Progenitor cell of endocrine pancreas (in vitro differentiated cells): ENCODE measurements at regions not wholly inside any gene's neighbourhood (a gene's known extent, or its start where the extent isn't known, plus 50 kb on each side); places are given as distances from the start of the nearest gene placed in this dataset.
"Not testable (repeated sequence)": the region's sequence is repeated elsewhere in the genome, so short reads cannot be mapped to it uniquely, and the experiment has no call there.

Experiments
- DNase-seq: peaks from one replicate; pipeline ENCODE4 v3.0.0; 2021; ENCODE audit warnings: low spot score; ENCODE audit not compliant: unreplicated experiment
- H3K27ac Mint-ChIP-seq: 2 replicates; pipeline ENCODE4 v1.8.0; 2021; ENCODE audit warnings: mild to moderate bottlenecking, moderate library complexity, mixed read lengths
- H3K27me3 Mint-ChIP-seq: 2 replicates; pipeline ENCODE4 v1.8.0; 2021; ENCODE audit warnings: mixed read lengths
- H3K36me3 Mint-ChIP-seq: 2 replicates; pipeline ENCODE4 v1.8.0; 2022; ENCODE audit warnings: mixed read lengths; ENCODE audit not compliant: insufficient read depth
- H3K4me1 Mint-ChIP-seq: 2 replicates; pipeline ENCODE4 v1.8.0; 2021; ENCODE audit warnings: low read depth, mixed read lengths
- H3K4me3 Mint-ChIP-seq: 2 replicates; pipeline ENCODE4 v1.8.0; 2021; ENCODE audit warnings: low read depth, mild to moderate bottlenecking, moderate library complexity, mixed read lengths
- H3K9me3 Mint-ChIP-seq: 2 replicates; pipeline ENCODE4 v1.8.0; 2021; ENCODE audit warnings: low read depth, mixed read lengths
- CTCF ChIP-seq: fragments of 200-600 bp; sonication (generic); IDR thresholded peaks from one replicate; pipeline ENCODE4 v1.5.0; 2021; ENCODE audit warnings: antibody characterized with exemption, mild to moderate bottlenecking; ENCODE audit not compliant: unreplicated experiment

- not testable (repeated sequence) for H3K9me3 Mint-ChIP-seq, H3K27ac Mint-ChIP-seq, H3K4me1 Mint-ChIP-seq, DNase-seq, H3K4me3 Mint-ChIP-seq, H3K27me3 Mint-ChIP-seq, H3K36me3 Mint-ChIP-seq
These were observed 308.8 kb upstream of the PLGLB1 start for GRCh38 chr2:87330486-87330885.

DNA sequence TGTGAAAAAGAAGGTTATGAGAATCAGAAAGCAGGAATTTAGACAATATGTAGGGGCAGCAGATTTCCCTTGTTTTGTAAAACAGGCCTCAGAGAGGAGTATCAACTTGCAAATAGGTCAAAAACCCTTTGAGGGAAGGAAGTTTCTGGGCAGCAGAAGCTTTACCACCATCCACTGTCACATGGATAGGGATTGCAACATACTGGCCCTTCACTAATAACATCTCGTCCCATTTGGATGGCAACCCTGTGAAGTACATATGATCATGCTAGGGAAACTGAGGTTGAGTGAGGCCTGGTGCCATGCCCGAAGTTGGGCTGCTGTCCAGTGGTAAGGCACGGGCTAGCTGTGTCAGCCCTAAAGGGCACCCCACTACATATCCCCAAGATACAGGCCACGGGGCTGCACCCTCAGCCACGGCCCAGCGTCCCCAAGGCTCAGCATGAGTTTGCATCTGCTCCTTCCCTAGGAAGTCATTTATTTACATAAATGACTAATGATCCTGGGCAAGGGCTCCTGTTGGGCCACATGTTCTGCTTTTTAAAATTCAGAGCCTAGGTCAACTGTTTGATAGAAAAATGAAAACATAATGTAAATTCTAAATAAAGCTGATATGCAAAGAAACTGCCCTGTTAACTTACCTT, 310.4 kb upstream of the PLGLB1 start:
- not testable (repeated sequence) for H3K4me3 Mint-ChIP-seq, H3K27me3 Mint-ChIP-seq, H3K27ac Mint-ChIP-seq, DNase-seq, H3K4me1 Mint-ChIP-seq, H3K36me3 Mint-ChIP-seq, H3K9me3 Mint-ChIP-seq

DNA sequence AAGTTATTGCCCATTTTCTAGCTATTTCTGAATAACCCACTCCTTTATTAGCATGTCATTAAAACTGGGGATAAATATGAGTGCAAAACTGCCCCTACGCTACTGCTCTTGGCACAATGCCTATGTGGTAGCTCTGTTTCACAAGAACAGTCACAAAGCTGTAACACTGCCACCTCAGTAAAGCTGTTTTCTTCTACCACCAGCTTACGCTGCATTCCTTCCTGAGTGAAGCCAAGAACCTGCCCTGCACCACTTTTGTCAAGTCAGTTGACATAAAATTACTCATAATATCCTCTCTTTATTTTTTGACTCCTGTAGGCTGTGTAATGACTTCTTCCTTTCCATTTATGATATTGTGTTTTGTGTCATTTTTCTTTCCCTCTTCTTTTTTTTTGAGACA, 313.2 kb upstream of the PLGLB1 start:
- DNase-seq, H3K9me3 Mint-ChIP-seq, H3K4me3 Mint-ChIP-seq, H3K27ac Mint-ChIP-seq, H3K4me1 Mint-ChIP-seq, H3K27me3 Mint-ChIP-seq, H3K36me3 Mint-ChIP-seq: not testable (repeated sequence)

GRCh38 chr2:87338998-87339397, 317.4 kb upstream of the PLGLB1 start:
- H3K4me1 Mint-ChIP-seq, H3K27ac Mint-ChIP-seq, H3K27me3 Mint-ChIP-seq, H3K4me3 Mint-ChIP-seq, H3K36me3 Mint-ChIP-seq, DNase-seq, H3K9me3 Mint-ChIP-seq: not testable (repeated sequence)

DNA sequence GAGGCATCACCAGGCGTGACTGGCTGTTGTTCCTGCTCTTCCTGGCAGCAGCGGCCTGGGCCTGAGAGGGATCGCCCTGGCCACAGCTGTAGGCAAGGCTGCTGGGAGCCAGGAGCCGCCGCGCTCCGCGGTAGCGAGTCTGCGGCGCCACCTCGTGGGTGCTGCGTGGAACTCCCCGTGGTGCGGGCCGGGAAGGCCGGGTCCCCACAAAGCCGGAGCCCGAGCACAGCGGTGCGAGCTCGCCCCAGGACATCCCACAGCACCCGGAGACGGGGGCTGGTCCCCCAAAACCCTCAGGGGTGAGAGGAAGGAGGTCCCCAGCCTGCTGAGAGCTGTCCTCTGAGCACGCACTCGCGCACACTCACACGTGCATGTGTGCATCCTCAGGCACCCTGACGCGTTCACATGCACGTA, 320.0 kb upstream of the PLGLB1 start:
- DNase-seq = peak; percentile 66
- not testable (repeated sequence) for H3K9me3 Mint-ChIP-seq, H3K27me3 Mint-ChIP-seq

GRCh38 chr2:87342175-87342574, 320.5 kb upstream of the PLGLB1 start:
- not testable (repeated sequence) for H3K27me3 Mint-ChIP-seq, H3K36me3 Mint-ChIP-seq, H3K4me1 Mint-ChIP-seq, H3K27ac Mint-ChIP-seq, H3K4me3 Mint-ChIP-seq, H3K9me3 Mint-ChIP-seq, DNase-seq

More for the DNA sequence above, 320.0 kb upstream of the PLGLB1 start:
- TF ChIP-seq CTCF = peak; percentile 73
- H3K4me3 Mint-ChIP-seq, H3K27ac Mint-ChIP-seq, H3K4me1 Mint-ChIP-seq, H3K36me3 Mint-ChIP-seq: not testable (repeated sequence)

DNA sequence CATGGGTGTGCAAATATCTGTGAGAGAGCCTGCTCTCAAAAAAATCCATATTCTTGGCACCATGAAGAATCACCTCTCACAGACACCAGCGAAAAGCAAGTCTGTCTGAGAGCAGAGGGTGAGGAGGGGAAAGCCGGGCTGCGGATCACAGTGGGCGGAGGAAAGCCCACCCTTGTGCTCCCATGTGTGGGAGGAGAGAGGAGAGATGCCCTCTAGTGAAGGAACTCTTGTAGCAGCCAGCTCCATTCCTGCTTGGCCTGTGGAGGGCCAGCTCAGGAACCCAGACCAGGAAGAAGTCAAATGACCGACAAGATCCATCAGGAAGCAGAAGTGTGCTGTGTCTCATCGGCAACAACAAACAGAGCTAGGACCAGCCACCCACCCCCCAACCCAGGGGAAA, 321.7 kb upstream of the PLGLB1 start:
- H3K36me3 Mint-ChIP-seq, H3K27me3 Mint-ChIP-seq, H3K4me1 Mint-ChIP-seq, H3K27ac Mint-ChIP-seq, DNase-seq, H3K4me3 Mint-ChIP-seq, H3K9me3 Mint-ChIP-seq: not testable (repeated sequence)

DNA sequence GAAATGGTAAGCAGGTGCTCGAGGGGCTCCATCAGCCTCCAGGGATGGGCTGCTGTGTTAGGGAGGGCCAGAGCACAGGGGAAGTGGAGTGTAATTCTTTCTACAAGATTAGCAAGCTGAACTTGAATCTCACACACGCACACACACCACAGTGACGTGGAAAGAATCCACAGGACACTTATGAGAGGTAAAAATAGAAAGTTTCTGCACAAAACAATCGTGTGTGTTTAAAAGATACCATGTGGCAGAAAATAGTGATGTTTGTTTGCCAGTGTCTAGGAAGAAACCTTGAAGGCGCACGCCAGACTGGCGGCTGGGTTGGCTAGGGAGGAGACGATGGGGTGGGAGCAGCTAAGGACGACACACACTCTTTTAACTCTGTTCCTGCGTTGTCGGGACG, 323.6 kb upstream of the PLGLB1 start:
- not testable (repeated sequence) for H3K4me3 Mint-ChIP-seq, H3K4me1 Mint-ChIP-seq, DNase-seq, H3K27me3 Mint-ChIP-seq, H3K36me3 Mint-ChIP-seq, H3K27ac Mint-ChIP-seq, H3K9me3 Mint-ChIP-seq

- H3K4me3 Mint-ChIP-seq = peak overlapping the region; percentile 76
- not testable (repeated sequence) for H3K27ac Mint-ChIP-seq, DNase-seq, H3K27me3 Mint-ChIP-seq, H3K9me3 Mint-ChIP-seq, H3K36me3 Mint-ChIP-seq, H3K4me1 Mint-ChIP-seq
These were observed 326.9 kb upstream of the PLGLB1 start for GRCh38 chr2:87348556-87348955.

GRCh38 chr2:87349006-87349405, 327.4 kb upstream of the PLGLB1 start:
- not testable (repeated sequence) for H3K27ac Mint-ChIP-seq, H3K4me1 Mint-ChIP-seq, H3K27me3 Mint-ChIP-seq, H3K9me3 Mint-ChIP-seq, H3K36me3 Mint-ChIP-seq
- peak; percentile 28 for DNase-seq
- peak overlapping the region; percentile 76 for H3K4me3 Mint-ChIP-seq

DNA sequence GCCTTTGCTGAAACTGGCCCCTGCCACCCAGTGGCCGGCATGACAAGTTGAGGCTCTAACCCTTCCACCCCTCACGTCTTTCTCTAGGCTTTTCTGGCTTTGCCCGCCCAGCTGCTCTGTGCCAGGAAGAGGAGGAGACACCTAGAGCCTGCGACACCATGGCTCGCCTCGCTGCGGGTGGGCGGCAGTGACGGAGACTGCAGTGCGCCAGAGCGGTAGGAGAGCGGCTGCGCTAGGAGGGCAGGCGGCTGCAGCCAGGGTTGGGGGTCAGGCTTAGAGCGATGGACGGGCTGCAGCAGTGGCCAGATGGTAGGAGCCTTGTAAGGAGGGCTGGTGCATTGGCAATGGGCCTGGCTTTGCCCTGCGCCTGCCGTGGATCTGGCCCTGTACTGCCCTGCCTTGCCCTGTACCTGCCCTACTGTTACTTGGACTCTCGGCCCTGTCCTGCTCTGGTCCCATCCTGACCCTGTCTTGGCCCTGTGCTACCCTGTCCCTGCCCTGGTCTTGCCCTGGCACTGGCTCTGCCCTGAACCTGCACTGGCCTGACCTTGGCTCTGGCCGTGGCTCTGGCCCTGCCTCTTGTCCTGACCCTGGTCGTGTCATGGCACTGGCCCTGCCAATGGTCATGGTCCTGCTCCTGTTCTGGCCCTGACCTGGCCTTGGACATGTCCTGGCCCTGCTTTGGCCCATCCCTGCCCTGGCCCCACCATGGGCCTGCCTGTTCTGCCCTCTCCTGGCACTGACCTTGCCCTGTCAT, 330.7 kb upstream of the PLGLB1 start:
- not testable (repeated sequence) for H3K27me3 Mint-ChIP-seq, DNase-seq, H3K27ac Mint-ChIP-seq

GRCh38 chr2:87353408-87353807, 331.8 kb upstream of the PLGLB1 start:
- not testable (repeated sequence) for H3K27me3 Mint-ChIP-seq, H3K4me1 Mint-ChIP-seq, H3K36me3 Mint-ChIP-seq, H3K27ac Mint-ChIP-seq, H3K9me3 Mint-ChIP-seq, H3K4me3 Mint-ChIP-seq, DNase-seq

More for the DNA sequence above, 330.7 kb upstream of the PLGLB1 start:
- not testable (repeated sequence) for H3K4me3 Mint-ChIP-seq, H3K9me3 Mint-ChIP-seq, H3K4me1 Mint-ChIP-seq, H3K36me3 Mint-ChIP-seq
